Ascending aorta (tissue), 2 donors: ENCODE measurements at regions not wholly inside any gene's neighbourhood (a gene's known extent, or its start where the extent isn't known, plus 50 kb on each side); places are given as distances from the start of the nearest gene placed in this dataset.

Experiments used
- DNase-seq, 2 donors: peaks; one replicate each; pipeline ENCODE4 v3.0.0-alpha.2; 2019; ENCODE audit warnings: low spot score in 2 of 2
- H3K27ac ChIP-seq, 2 donors: fragments of 200-600 bp; sonication (generic); one replicate each; pipeline ENCODE4 v1.5.1; 2016 to 2017; ENCODE audit warnings: mild to moderate bottlenecking in 1 of 2
- H3K27me3 ChIP-seq: fragments of 200-600 bp; sonication (generic); one replicate; pipeline ENCODE4 v1.5.1; 2017
- H3K36me3 ChIP-seq, 2 donors: fragments of 200-600 bp; sonication (generic); one replicate each; pipeline ENCODE4 v1.5.1; 2016
- H3K4me1 ChIP-seq, 2 donors: fragments of 200-600 bp; sonication (generic); one replicate each; pipeline ENCODE4 v1.5.1; 2016 to 2017; ENCODE audit warnings: mild to moderate bottlenecking in 1 of 2
- H3K4me3 ChIP-seq, 2 donors: fragments of 200-600 bp; sonication (generic); one replicate each; pipeline ENCODE4 v1.5.1; 2016 to 2017; ENCODE audit warnings: mild to moderate bottlenecking in 1 of 2
- H3K9me3 ChIP-seq, 2 donors: fragments of 200-600 bp; sonication (generic); one replicate each; pipeline ENCODE4 v1.5.1; 2016
- CTCF ChIP-seq, 3 experiments: fragments of 200-600 bp in 2 of 3; fragments of 450-650 bp in 1 of 3; sonication (generic) in 2 of 3; IDR thresholded peaks; one replicate each; pipeline ENCODE4 v1.5.1; 2016 to 2019; ENCODE audit warnings: antibody characterized with exemption in 3 of 3, mild to moderate bottlenecking in 1 of 3, moderate library complexity in 1 of 3
- intact Hi-C: fragments of 100-400 bp; cut with DNase I; formaldehyde crosslinking; loops from one replicate; pipeline ENCODE4 v1.15.1; 2023

- H3K9me3 ChIP-seq = no peaks in the 10 kb centered on the region
- H3K27me3 ChIP-seq = no peaks in the 10 kb centered on the region
- no peak overlapping the region for H3K27ac ChIP-seq
- H3K4me3 ChIP-seq = no peak overlapping the region
- no peak for TF ChIP-seq CTCF (IDR thresholded peaks at IDR 0.05)
- H3K36me3 ChIP-seq = no peaks in the 10 kb centered on the region
- no peaks in the 10 kb centered on the region for H3K4me1 ChIP-seq
- intact Hi-C loops = no loop called here
- no peak for DNase-seq
Observed at GRCh38 chr14:104348741-104349140, 210.4 kb downstream of the KIF26A start.

- H3K27ac ChIP-seq = no peak overlapping the region
- H3K27me3 ChIP-seq = no peaks in the 10 kb centered on the region
- DNase-seq = peak in 1 of 2 donors; percentile 57
Observed at GRCh38 chr14:104349950-104350349, 211.6 kb downstream of the KIF26A start.

GRCh38 chr14:104350463-104351185, 212.2 kb downstream of the KIF26A start:
- no peaks in the 10 kb centered on the region for H3K9me3 ChIP-seq
- H3K36me3 ChIP-seq = no peaks in the 10 kb centered on the region
- intact Hi-C loops = no loop called here
- no peak for TF ChIP-seq CTCF (IDR thresholded peaks at IDR 0.05)
- H3K27ac ChIP-seq = no peak overlapping the region
- no peaks in the 10 kb centered on the region for H3K27me3 ChIP-seq
- DNase-seq = peak in 1 of 2 donors; percentile 40
- no peak overlapping the region for H3K4me3 ChIP-seq
- no peaks in the 10 kb centered on the region for H3K4me1 ChIP-seq

More at GRCh38 chr14:104349950-104350349, 211.6 kb downstream of the KIF26A start:
- intact Hi-C loops = no loop called here
- Histone ChIP-seq H3K4me1 (no peaks in the 10 kb centered on the region), H3K9me3 (no peaks in the 10 kb centered on the region), H3K36me3 (no peaks in the 10 kb centered on the region), H3K4me3 (no peak overlapping the region)
- no peak for TF ChIP-seq CTCF (IDR thresholded peaks at IDR 0.05)

DNA sequence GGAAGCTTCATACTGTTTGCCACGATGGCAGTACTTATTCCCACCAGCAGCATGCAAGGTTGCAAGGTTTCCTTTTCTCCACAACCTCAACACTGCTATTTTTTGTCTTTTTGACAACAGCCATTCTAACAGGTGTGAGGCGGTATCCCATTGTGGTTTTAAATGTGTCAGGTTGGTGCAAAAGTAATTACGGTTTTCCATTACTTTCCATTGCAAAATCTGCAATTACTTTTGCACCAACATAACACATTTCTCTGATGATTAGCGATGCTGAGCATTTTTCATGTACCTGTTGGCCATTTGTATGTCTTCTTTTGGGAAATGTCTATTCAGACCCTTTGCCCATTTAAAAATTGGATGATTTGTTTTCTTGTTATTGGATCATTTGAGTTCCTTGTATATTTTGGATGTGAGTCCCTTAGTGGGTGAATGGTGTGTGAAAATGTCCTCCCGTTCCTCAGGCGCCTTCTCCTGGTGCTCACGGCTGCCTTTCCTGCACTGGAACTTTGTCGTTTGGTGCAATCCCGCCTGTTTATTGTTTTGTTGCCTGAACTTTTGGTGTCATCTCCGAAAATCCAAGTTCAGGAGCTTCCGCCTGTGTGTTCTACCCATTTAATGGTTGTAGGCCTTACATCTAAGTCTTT, 213.6 kb downstream of the KIF26A start:
- Histone ChIP-seq H3K9me3 (no peaks in the 10 kb centered on the region), H3K4me1 (no peaks in the 10 kb centered on the region), H3K4me3 (no peak overlapping the region), H3K36me3 (no peaks in the 10 kb centered on the region), H3K27me3 (no peaks in the 10 kb centered on the region), H3K27ac (no peak overlapping the region)
- intact Hi-C loops = no loop called here
- TF ChIP-seq CTCF (IDR thresholded peaks at IDR 0.05) = no peak
- no peak for DNase-seq

GRCh38 chr14:104352493-104353220, 214.3 kb downstream of the KIF26A start:
- peak; percentile 6 to 44 for DNase-seq
- intact Hi-C loops = no loop called here
- Histone ChIP-seq H3K9me3 (no peaks in the 10 kb centered on the region), H3K27ac (no peak overlapping the region), H3K4me3 (no peak overlapping the region), H3K36me3 (no peaks in the 10 kb centered on the region), H3K4me1 (no peaks in the 10 kb centered on the region), H3K27me3 (no peaks in the 10 kb centered on the region)
- TF ChIP-seq CTCF (IDR thresholded peaks at IDR 0.05) = no peak
